K562 (cell line): ENCODE measurements at regions not wholly inside any gene's neighbourhood (a gene's known extent, or its start where the extent isn't known, plus 50 kb on each side); places are given as distances from the start of the nearest gene placed in this dataset.

Experiments used
- ATAC-seq: fragments of 200-7000 bp; cut with Tn5 transposase; 3 replicates; pipeline ENCODE4 v1.9.1; 2020; ENCODE audit warnings: moderate library complexity
- BruUV-seq: library from RNA; stranded (reverse); fragments of 400-500 nt; replicated peaks from 2 replicates; lab custom pipeline; 2021; lab: Mats Ljungman, UMichigan
- CTCF ChIA-PET: fragments of 300-600 bp; formaldehyde crosslinking; extraction: SDS; loops from one replicate; lab custom pipeline; 2021; ENCODE audit warnings: low intra/inter-chr PET ratio; lab: Yijun Ruan, JAX
- POLR2A ChIA-PET: fragments of 300-600, 350-650 bp; sonication (Branson Sonifier 250); formaldehyde crosslinking; extraction: SDS; loops from one replicate; lab custom pipeline; 2021; ENCODE audit warnings: antibody characterized with exemption, inconsistent platforms; lab: Yijun Ruan, JAX
- DNase-seq, 4 experiments: peaks; one replicate each; pipeline versions ENCODE4 v3.0.0 to v3.0.0-alpha.2; 2011 to 2018; ENCODE audit warnings: low spot score in 3 of 4, mixed read lengths in 3 of 4; ENCODE audit errors: extremely low read depth in 1 of 4
- FAIRE-seq: peaks from 2 replicates; lab custom pipeline; 2011; peaks lifted over from hg19 to GRCh38; lab: Jason Lieb, UNC
- H2AFZ ChIP-seq: 2 replicates; pipeline ENCODE4 v1.6.0; 2011; ENCODE audit warnings: low read depth, low read length, control low read depth, inconsistent platforms
- H3K27ac ChIP-seq: fragments of 200-600 bp; 3 replicates; pipeline ENCODE4 v1.8.0; 2011; ENCODE audit warnings: low read depth, mild to moderate bottlenecking, control low read depth, inconsistent platforms, low read length, moderate library complexity, mixed read lengths; ENCODE audit errors: extremely low read depth
- H3K27me3 ChIP-seq, 2 experiments: fragments of 300-600 bp in 1 of 2; 2 replicates in 1 of 2; 3 replicates in 1 of 2; pipeline versions ENCODE4 v1.6.0 to v1.8.0; 2011; ENCODE audit warnings: inconsistent platforms in 2 of 2, low read length in 2 of 2, mild to moderate bottlenecking in 1 of 2, mixed read lengths in 1 of 2, moderate library complexity in 1 of 2; ENCODE audit not compliant: control insufficient read depth in 2 of 2, insufficient read depth in 2 of 2
- H3K36me3 ChIP-seq: fragments of 300-600 bp; 3 replicates; pipeline ENCODE4 v1.8.0; 2011; ENCODE audit warnings: mild to moderate bottlenecking, low read length, inconsistent platforms; ENCODE audit not compliant: control insufficient read depth, insufficient read depth
- H3K4me1 ChIP-seq, 2 experiments: fragments of 200-600 bp in 1 of 2; replicated peaks in 1 of 2; 2 replicates in 1 of 2; 3 replicates in 1 of 2; pipeline versions ENCODE4 v1.5.1 to v1.8.0; 2011; ENCODE audit warnings: inconsistent platforms in 2 of 2, low read length in 2 of 2, mild to moderate bottlenecking in 1 of 2, mixed read lengths in 1 of 2, moderate library complexity in 1 of 2; ENCODE audit not compliant: control insufficient read depth in 2 of 2, insufficient read depth in 2 of 2
- H3K4me2 ChIP-seq: 2 replicates; pipeline ENCODE4 v1.6.1; 2011; ENCODE audit warnings: low read length, control low read depth, inconsistent platforms, mixed read lengths; ENCODE audit not compliant: insufficient read depth
- H3K4me3 ChIP-seq: fragments of 200-600 bp; sonication (generic), shearing (Covaris generic); 2 replicates; pipeline ENCODE4 v1.5.1; 2016; ENCODE audit warnings: control low read depth, inconsistent platforms
- H3K79me2 ChIP-seq: fragments of 200-600 bp; 3 replicates; pipeline ENCODE4 v1.8.0; 2011; ENCODE audit warnings: low read length, inconsistent platforms; ENCODE audit not compliant: control insufficient read depth, insufficient read depth
- H3K9ac ChIP-seq, 2 experiments: 2 replicates each; pipeline versions ENCODE4 v1.6.0 to v1.6.1; 2011; ENCODE audit warnings: low read depth in 2 of 2, low read length in 2 of 2, control low read depth in 1 of 2, inconsistent platforms in 1 of 2, mild to moderate bottlenecking in 1 of 2, mixed read lengths in 1 of 2; ENCODE audit not compliant: insufficient read depth in 1 of 2
- H3K9me1 ChIP-seq: one replicate; pipeline ENCODE4 v1.6.0; 2011; ENCODE audit warnings: inconsistent platforms, mild to moderate bottlenecking, low read length, moderate library complexity; ENCODE audit not compliant: control insufficient read depth, insufficient read depth
- H3K9me3 ChIP-seq: replicated peaks from 2 replicates; pipeline ENCODE4 v1.5.1; 2011; ENCODE audit warnings: low read depth, low read length, inconsistent platforms; ENCODE audit not compliant: control insufficient read depth, insufficient read depth
- H4K20me1 ChIP-seq: replicated peaks from 2 replicates; pipeline ENCODE4 v1.6.1; 2011; ENCODE audit warnings: low read length, inconsistent platforms, mixed read lengths; ENCODE audit not compliant: control insufficient read depth, insufficient read depth
- BHLHE40 ChIP-seq: IDR thresholded peaks from 2 replicates; pipeline ENCODE4 v1.6.1; 2011; ENCODE audit warnings: low read length, improper control_type of control experiment
- BRD4 ChIP-seq: fragments of 200-600 bp; sonication (generic); IDR thresholded peaks from 2 replicates; pipeline ENCODE4 v1.6.1; 2017; ENCODE audit warnings: inconsistent platforms
- CHD2 ChIP-seq: IDR thresholded peaks from 2 replicates; pipeline ENCODE4 v1.6.1; 2011; ENCODE audit warnings: low read depth, low read length
- ERF ChIP-seq: fragments of 450-650 bp; formaldehyde crosslinking; IDR thresholded peaks from 2 replicates; pipeline ENCODE4 v1.4.0; 2020; ENCODE audit warnings: mild to moderate bottlenecking, mixed read lengths
- FIP1L1 ChIP-seq: fragments of 200-400 bp; formaldehyde crosslinking; IDR thresholded peaks from 2 replicates; pipeline ENCODE4 v1.6.1; 2018; ENCODE audit warnings: mild to moderate bottlenecking, low read depth, low read length; ENCODE audit not compliant: poor library complexity, severe bottlenecking
- FOSL1 ChIP-seq: fragments of 200-800 bp; sonication (Bioruptor generic); conservative IDR thresholded peaks from 2 replicates; pipeline ENCODE4 v1.6.1; 2016; ENCODE audit warnings: missing genetic modification characterization, missing compliant biosample characterization
- MCM3 ChIP-seq: fragments of 450-650 bp; IDR thresholded peaks from 2 replicates; pipeline ENCODE4 v1.6.1; 2016
- MEIS2 ChIP-seq: fragments of 450-650 bp; IDR thresholded peaks from 2 replicates; pipeline ENCODE4 v1.6.1; 2014; ENCODE audit warnings: mild to moderate bottlenecking; ENCODE audit not compliant: partially characterized antibody
- MXI1 ChIP-seq: IDR thresholded peaks from 2 replicates; pipeline ENCODE4 v1.6.1; 2011; ENCODE audit warnings: low read depth, mild to moderate bottlenecking, improper control_type of control experiment, low read length
- NONO ChIP-seq, 2 experiments: fragments of 200-400 bp in 1 of 2; fragments of 450-650 bp in 1 of 2; formaldehyde crosslinking in 1 of 2; IDR thresholded peaks; 2 replicates each; pipeline ENCODE4 v1.6.1; 2017; ENCODE audit warnings: low read depth in 2 of 2, mild to moderate bottlenecking in 2 of 2, moderate library complexity in 2 of 2, low read length in 1 of 2
- STAT5B ChIP-seq: fragments of 250-450 bp; sonication (Bioruptor Pico); IDR thresholded peaks from 2 replicates; pipeline ENCODE4 v1.8.0; 2021; ENCODE audit warnings: mild to moderate bottlenecking, inconsistent platforms
- TAF1 ChIP-seq: IDR thresholded peaks from 2 replicates; pipeline ENCODE4 v1.6.1; 2011; ENCODE audit warnings: mild to moderate bottlenecking, low read length, moderate library complexity; ENCODE audit not compliant: insufficient read depth, control insufficient read depth, severe bottlenecking; ENCODE audit errors: extremely low read depth
- ZNF699 ChIP-seq: fragments of 250-450 bp; sonication (Bioruptor Pico); IDR thresholded peaks from 2 replicates; pipeline ENCODE4 v1.8.0; 2021; ENCODE audit warnings: mild to moderate bottlenecking, moderate library complexity; ENCODE audit not compliant: insufficient replicate concordance
- WGBS: fragments of 100-300 bp; shearing (Covaris generic); methylation state at CpG from one replicate; pipeline ENCODE4 v1.1.6; 2016; ENCODE audit warnings: low coverage, mixed read lengths; ENCODE audit not compliant: insufficient coverage; ENCODE audit errors: missing lambda C conversion rate; 5-methylcytosine and 5-hydroxymethylcytosine counted together
- in situ Hi-C: fragments of 300-500 bp; cut with MboI; formaldehyde crosslinking; loops from 4 replicates; pipeline ENCODE4 v1.15.0; 2018; ENCODE audit warnings: inconsistent platforms, mixed read lengths
- intact Hi-C: fragments of 100-400 bp; cut with micrococcal nuclease; formaldehyde crosslinking; loops from 2 replicates; pipeline ENCODE4 v1.14.2; 2022
- TF ChIP-seq, protein P1 (sequence below): fragments of 250-450 bp; sonication (Bioruptor Pico); IDR thresholded peaks from 2 replicates; pipeline ENCODE4 v1.8.0; 2022; ENCODE audit warnings: inconsistent platforms, mild to moderate bottlenecking, moderate library complexity, borderline replicate concordance
- TF ChIP-seq, protein P2 (sequence below): fragments of 250-450 bp; sonication (Bioruptor Pico); IDR thresholded peaks from 2 replicates; pipeline ENCODE4 v1.5.0; 2020; ENCODE audit warnings: mild to moderate bottlenecking, borderline replicate concordance
- TF ChIP-seq, protein P3 (sequence below): sonication (generic); formaldehyde crosslinking; IDR thresholded peaks from 2 replicates; pipeline ENCODE4 v1.8.0; 2023; ENCODE audit warnings: missing genetic modification reagents, mild to moderate bottlenecking, borderline replicate concordance

DNA sequence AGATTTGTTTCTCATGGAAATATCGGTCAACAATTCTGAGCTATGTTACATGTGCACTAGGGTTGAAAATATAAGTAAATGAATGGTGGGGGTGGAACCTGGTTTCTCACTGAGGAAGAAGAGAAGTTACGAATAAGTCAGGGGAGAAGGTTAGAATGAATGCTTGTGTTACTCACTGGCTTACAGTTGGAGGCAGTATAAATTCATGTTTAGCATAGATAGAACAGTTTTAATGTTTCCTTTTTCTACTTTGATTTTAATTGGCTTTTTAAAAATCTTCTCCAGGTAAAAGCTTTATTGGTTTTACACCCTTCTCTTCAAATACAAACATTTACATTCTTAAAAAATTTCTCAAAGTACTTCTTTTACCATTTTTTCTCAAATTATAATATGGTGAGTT, 1113.7 kb downstream of the CDH11 start:
- no peak overlapping the region for H3K4me3 ChIP-seq
- FAIRE-seq = no peak
- H3K27ac ChIP-seq = no peak overlapping the region
- BruUV-seq = no TSS peak
- ChIA-PET CTCF (no interaction called here), POLR2A (no interaction called here)
- in situ Hi-C loops (no loop called here), intact Hi-C loops (no loop called here)
- H4K20me1 ChIP-seq = no peaks in the 10 kb centered on the region
- WGBS = 0% methylated on average over 2 of the region's 2 CpGs
- no peak overlapping the region for H3K9ac ChIP-seq
- no peaks in the 10 kb centered on the region for H3K4me1 ChIP-seq
- TF ChIP-seq ERF (CRISPR knock-in tag) (no peak), FOSL1 (tag) (no peak), BRD4 (no peak), MEIS2 (no peak), NONO (IDR thresholded peaks at IDR 0.05; ENCODE audit: low read depth in 2 of 2, low read length in 1 of 2) (no peak), STAT5B (CRISPR knock-in tag) (no peak), BHLHE40 (no peak), MCM3 (no peak), MXI1 (no peak), TAF1 (no peak), FIP1L1 (no peak), ZNF699 (CRISPR knock-in tag) (no peak), CHD2 (no peak)
- TF ChIP-seq, protein P1, sequence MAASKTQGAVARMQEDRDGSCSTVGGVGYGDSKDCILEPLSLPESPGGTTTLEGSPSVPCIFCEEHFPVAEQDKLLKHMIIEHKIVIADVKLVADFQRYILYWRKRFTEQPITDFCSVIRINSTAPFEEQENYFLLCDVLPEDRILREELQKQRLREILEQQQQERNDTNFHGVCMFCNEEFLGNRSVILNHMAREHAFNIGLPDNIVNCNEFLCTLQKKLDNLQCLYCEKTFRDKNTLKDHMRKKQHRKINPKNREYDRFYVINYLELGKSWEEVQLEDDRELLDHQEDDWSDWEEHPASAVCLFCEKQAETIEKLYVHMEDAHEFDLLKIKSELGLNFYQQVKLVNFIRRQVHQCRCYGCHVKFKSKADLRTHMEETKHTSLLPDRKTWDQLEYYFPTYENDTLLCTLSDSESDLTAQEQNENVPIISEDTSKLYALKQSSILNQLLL = no peak
- TF ChIP-seq, protein P2, sequence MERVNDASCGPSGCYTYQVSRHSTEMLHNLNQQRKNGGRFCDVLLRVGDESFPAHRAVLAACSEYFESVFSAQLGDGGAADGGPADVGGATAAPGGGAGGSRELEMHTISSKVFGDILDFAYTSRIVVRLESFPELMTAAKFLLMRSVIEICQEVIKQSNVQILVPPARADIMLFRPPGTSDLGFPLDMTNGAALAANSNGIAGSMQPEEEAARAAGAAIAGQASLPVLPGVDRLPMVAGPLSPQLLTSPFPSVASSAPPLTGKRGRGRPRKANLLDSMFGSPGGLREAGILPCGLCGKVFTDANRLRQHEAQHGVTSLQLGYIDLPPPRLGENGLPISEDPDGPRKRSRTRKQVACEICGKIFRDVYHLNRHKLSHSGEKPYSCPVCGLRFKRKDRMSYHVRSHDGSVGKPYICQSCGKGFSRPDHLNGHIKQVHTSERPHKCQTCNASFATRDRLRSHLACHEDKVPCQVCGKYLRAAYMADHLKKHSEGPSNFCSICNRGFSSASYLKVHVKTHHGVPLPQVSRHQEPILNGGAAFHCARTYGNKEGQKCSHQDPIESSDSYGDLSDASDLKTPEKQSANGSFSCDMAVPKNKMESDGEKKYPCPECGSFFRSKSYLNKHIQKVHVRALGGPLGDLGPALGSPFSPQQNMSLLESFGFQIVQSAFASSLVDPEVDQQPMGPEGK (CRISPR knock-in tag) = no peak
- TF ChIP-seq, protein P3, sequence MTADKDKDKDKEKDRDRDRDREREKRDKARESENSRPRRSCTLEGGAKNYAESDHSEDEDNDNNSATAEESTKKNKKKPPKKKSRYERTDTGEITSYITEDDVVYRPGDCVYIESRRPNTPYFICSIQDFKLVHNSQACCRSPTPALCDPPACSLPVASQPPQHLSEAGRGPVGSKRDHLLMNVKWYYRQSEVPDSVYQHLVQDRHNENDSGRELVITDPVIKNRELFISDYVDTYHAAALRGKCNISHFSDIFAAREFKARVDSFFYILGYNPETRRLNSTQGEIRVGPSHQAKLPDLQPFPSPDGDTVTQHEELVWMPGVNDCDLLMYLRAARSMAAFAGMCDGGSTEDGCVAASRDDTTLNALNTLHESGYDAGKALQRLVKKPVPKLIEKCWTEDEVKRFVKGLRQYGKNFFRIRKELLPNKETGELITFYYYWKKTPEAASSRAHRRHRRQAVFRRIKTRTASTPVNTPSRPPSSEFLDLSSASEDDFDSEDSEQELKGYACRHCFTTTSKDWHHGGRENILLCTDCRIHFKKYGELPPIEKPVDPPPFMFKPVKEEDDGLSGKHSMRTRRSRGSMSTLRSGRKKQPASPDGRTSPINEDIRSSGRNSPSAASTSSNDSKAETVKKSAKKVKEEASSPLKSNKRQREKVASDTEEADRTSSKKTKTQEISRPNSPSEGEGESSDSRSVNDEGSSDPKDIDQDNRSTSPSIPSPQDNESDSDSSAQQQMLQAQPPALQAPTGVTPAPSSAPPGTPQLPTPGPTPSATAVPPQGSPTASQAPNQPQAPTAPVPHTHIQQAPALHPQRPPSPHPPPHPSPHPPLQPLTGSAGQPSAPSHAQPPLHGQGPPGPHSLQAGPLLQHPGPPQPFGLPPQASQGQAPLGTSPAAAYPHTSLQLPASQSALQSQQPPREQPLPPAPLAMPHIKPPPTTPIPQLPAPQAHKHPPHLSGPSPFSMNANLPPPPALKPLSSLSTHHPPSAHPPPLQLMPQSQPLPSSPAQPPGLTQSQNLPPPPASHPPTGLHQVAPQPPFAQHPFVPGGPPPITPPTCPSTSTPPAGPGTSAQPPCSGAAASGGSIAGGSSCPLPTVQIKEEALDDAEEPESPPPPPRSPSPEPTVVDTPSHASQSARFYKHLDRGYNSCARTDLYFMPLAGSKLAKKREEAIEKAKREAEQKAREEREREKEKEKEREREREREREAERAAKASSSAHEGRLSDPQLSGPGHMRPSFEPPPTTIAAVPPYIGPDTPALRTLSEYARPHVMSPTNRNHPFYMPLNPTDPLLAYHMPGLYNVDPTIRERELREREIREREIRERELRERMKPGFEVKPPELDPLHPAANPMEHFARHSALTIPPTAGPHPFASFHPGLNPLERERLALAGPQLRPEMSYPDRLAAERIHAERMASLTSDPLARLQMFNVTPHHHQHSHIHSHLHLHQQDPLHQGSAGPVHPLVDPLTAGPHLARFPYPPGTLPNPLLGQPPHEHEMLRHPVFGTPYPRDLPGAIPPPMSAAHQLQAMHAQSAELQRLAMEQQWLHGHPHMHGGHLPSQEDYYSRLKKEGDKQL = no peak
- DNase-seq = no peak
- no peaks in the 10 kb centered on the region for H3K36me3 ChIP-seq
- H3K4me2 ChIP-seq = no peak overlapping the region
- H3K27me3 ChIP-seq = no peaks in the 10 kb centered on the region
- no peaks in the 10 kb centered on the region for H3K79me2 ChIP-seq
- no peaks in the 10 kb centered on the region for H3K9me1 ChIP-seq
- no peak for ATAC-seq
- H2AFZ ChIP-seq = no peak overlapping the region
- H3K9me3 ChIP-seq = no peaks in the 10 kb centered on the region
